ENCODE measurements at regions not wholly inside any gene's neighbourhood (a gene's known extent, or its start where the extent isn't known, plus 50 kb on each side); places are given as distances from the start of the nearest gene placed in this dataset.
A peak's percentile ranks its signal among the peaks of the same experiment; 100 is the strongest.

DNA sequence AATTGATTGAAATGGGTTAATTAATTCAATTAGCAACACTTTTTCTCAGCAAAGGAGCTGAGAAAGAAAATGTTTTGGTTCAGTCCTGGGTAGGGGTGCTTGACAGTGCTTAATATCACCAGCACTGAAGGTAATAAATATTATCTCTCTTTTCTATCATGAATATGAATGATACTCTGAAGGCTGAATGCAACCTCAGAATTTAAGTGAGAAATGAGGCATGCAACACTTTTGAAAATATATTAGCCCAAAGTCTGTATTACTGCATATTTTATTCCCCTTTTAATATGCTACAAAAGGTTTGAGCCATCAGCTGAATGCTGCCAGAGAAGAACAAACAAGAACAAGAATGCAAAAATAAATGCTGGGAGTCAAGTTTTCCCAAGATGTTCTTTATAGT lies 52.0 kb upstream of the SAMSN1 start:
- no TSS peak for BruUV-seq (replicated peaks)
- TF ChIP-seq XRCC5 (IDR thresholded peaks at IDR 0.05; ENCODE audit: low read depth, low read length) (no peak), ATF7 (IDR thresholded peaks at IDR 0.05) (peak; percentile 23; the same call in 1 of the 2 replicates), MAFK (IDR thresholded peaks at IDR 0.05; ENCODE audit: low read length) (no peak), DDX20 (tag; IDR thresholded peaks at IDR 0.05; ENCODE audit: low read depth) (no peak)
- TF ChIP-seq, protein P1, sequence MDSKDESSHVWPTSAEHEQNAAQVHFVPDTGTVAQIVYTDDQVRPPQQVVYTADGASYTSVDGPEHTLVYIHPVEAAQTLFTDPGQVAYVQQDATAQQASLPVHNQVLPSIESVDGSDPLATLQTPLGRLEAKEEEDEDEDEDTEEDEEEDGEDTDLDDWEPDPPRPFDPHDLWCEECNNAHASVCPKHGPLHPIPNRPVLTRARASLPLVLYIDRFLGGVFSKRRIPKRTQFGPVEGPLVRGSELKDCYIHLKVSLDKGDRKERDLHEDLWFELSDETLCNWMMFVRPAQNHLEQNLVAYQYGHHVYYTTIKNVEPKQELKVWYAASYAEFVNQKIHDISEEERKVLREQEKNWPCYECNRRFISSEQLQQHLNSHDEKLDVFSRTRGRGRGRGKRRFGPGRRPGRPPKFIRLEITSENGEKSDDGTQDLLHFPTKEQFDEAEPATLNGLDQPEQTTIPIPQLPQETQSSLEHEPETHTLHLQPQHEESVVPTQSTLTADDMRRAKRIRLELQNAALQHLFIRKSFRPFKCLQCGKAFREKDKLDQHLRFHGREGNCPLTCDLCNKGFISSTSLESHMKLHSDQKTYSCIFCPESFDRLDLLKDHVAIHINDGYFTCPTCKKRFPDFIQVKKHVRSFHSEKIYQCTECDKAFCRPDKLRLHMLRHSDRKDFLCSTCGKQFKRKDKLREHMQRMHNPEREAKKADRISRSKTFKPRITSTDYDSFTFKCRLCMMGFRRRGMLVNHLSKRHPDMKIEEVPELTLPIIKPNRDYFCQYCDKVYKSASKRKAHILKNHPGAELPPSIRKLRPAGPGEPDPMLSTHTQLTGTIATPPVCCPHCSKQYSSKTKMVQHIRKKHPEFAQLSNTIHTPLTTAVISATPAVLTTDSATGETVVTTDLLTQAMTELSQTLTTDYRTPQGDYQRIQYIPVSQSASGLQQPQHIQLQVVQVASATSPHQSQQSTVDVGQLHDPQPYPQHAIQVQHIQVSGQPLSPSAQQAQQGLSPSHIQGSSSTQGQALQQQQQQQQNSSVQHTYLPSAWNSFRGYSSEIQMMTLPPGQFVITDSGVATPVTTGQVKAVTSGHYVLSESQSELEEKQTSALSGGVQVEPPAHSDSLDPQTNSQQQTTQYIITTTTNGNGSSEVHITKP (IDR thresholded peaks at IDR 0.05; ENCODE audit: partially characterized antibody): peak; percentile 95
- intact Hi-C loops (cut with micrococcal nuclease): no loop called here

More for the DNA sequence above, 52.0 kb upstream of the SAMSN1 start:
- ChIA-PET CTCF (ENCODE audit: low intra/inter-chr PET ratio) (no interaction called here), POLR2A (interaction anchor here (1.5 kb wide), 1 partner anchor 13 kb away, joined by 3 read pairs; no protein-coding TSS in a partner anchor)
- FAIRE-seq: no peak
- H3K27ac ChIP-seq (ENCODE audit: extremely low read depth, low read depth, low read length): no peak overlapping the region
- in situ Hi-C loops (cut with MboI): no loop called here
- H3K4me3 ChIP-seq: no peak overlapping the region
- H3K4me2 ChIP-seq (ENCODE audit: insufficient read depth, low read length): no peak overlapping the region
- H3K36me3 ChIP-seq (ENCODE audit: control insufficient read depth, insufficient read depth, low read length): no peaks in the 10 kb centered on the region
- H3K27me3 ChIP-seq (ENCODE audit: control insufficient read depth in 2 of 2, insufficient read depth in 2 of 2, low read length in 2 of 2): no peaks in the 10 kb centered on the region
- no peaks in the 10 kb centered on the region for H3K79me2 ChIP-seq (ENCODE audit: control insufficient read depth, insufficient read depth, low read length)
- no peak for DNase-seq (ENCODE audit: extremely low read depth in 1 of 4, low spot score in 3 of 4)
- H4K20me1 ChIP-seq (replicated peaks; ENCODE audit: control insufficient read depth, insufficient read depth, low read length): no peaks in the 10 kb centered on the region
- no peak overlapping the region for H3K9ac ChIP-seq (ENCODE audit: insufficient read depth in 1 of 2, low read depth in 2 of 2, low read length in 2 of 2)
- no peak for ATAC-seq
- H2AFZ ChIP-seq (ENCODE audit: low read depth, low read length): peak overlapping the region; percentile 28; the same call in 1 of the 2 replicates
- 0 out of 2 replicates have a peak, but pooled peaks cover 3% of the 10 kb centered on the region for H3K9me3 ChIP-seq (replicated peaks; ENCODE audit: control insufficient read depth, insufficient read depth, low read depth, low read length)
- peaks cover 6 to 35% of the 10 kb centered on the region in 2 experiments; a peak in 4 of 5 replicates for H3K4me1 ChIP-seq (replicated peaks in 1 of 2; ENCODE audit: control insufficient read depth in 2 of 2, insufficient read depth in 2 of 2, low read length in 2 of 2)
- no peaks in the 10 kb centered on the region for H3K9me1 ChIP-seq (ENCODE audit: control insufficient read depth, insufficient read depth, low read length)

Data from K562 (cell line).